ENCODE measurements at regions not wholly inside any gene's neighbourhood (a gene's known extent, or its start where the extent isn't known, plus 50 kb on each side); places are given as distances from the start of the nearest gene placed in this dataset.

DNA sequence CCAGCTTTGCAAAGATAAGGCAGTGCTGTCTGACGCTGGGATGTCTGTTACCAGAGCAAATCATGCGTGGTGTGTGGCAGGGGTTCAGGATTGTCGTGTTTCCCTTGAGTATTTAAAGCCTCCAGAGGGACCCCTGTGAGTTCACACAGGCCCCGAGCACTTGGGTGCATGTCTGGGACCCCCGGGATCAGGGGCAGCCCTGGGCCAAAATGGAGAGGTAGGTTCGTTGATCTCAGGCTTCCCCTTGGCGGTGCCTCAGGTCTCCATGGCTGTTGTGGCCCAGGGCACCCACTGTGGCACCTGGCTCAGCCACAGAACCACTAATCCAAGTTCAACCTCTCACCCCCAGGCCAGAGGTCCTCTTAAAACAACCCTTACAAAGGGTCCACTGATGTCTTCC lies 523.1 kb upstream of the DPP6 start:
- TF ChIP-seq, protein P1, sequence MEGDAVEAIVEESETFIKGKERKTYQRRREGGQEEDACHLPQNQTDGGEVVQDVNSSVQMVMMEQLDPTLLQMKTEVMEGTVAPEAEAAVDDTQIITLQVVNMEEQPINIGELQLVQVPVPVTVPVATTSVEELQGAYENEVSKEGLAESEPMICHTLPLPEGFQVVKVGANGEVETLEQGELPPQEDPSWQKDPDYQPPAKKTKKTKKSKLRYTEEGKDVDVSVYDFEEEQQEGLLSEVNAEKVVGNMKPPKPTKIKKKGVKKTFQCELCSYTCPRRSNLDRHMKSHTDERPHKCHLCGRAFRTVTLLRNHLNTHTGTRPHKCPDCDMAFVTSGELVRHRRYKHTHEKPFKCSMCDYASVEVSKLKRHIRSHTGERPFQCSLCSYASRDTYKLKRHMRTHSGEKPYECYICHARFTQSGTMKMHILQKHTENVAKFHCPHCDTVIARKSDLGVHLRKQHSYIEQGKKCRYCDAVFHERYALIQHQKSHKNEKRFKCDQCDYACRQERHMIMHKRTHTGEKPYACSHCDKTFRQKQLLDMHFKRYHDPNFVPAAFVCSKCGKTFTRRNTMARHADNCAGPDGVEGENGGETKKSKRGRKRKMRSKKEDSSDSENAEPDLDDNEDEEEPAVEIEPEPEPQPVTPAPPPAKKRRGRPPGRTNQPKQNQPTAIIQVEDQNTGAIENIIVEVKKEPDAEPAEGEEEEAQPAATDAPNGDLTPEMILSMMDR (conservative IDR thresholded peaks at IDR 0.05; ENCODE audit: low read depth, low read length), result no peak
- TF ChIP-seq RAD21 (IDR thresholded peaks at IDR 0.05; ENCODE audit: low read length) (no peak), MXI1 (IDR thresholded peaks at IDR 0.05; ENCODE audit: borderline replicate concordance, low read depth, low read length) (no peak), POLR2A (IDR thresholded peaks at IDR 0.05; ENCODE audit: low read depth, low read length) (no peak)
- TF ChIP-seq, protein P2, sequence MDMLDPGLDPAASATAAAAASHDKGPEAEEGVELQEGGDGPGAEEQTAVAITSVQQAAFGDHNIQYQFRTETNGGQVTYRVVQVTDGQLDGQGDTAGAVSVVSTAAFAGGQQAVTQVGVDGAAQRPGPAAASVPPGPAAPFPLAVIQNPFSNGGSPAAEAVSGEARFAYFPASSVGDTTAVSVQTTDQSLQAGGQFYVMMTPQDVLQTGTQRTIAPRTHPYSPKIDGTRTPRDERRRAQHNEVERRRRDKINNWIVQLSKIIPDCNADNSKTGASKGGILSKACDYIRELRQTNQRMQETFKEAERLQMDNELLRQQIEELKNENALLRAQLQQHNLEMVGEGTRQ (IDR thresholded peaks at IDR 0.05; ENCODE audit: low read depth, low read length), result no peak
